ENCODE measurements at regions not wholly inside any gene's neighbourhood (a gene's known extent, or its start where the extent isn't known, plus 50 kb on each side); places are given as distances from the start of the nearest gene placed in this dataset.

GRCh38 chr15:53072077-53072476, 281.9 kb upstream of the ONECUT1 start:
- no peak for TF ChIP-seq POLR2AphosphoS5 (IDR thresholded peaks at IDR 0.05)
- TF ChIP-seq CTCF (IDR thresholded peaks at IDR 0.05) = no peak
- TF ChIP-seq POLR2A (IDR thresholded peaks at IDR 0.05) = no peak

Measured in gastroesophageal sphincter (tissue), 3 donors.